C4-2B (cell line): ENCODE measurements at regions not wholly inside any gene's neighbourhood (a gene's known extent, or its start where the extent isn't known, plus 50 kb on each side); places are given as distances from the start of the nearest gene placed in this dataset.

Experiments
- CTCF ChIP-seq: fragments of 450-650 bp; conservative IDR thresholded peaks from 2 replicates; pipeline ENCODE4 v1.5.1; 2017; ENCODE audit warnings: mild to moderate bottlenecking
- ZFX ChIP-seq: fragments of 450-650 bp; IDR thresholded peaks from 2 replicates; pipeline ENCODE4 v1.6.1; 2017

- TF ChIP-seq CTCF, result no peak
- no peak for TF ChIP-seq ZFX
These were observed 255.2 kb upstream of the POU2AF2 start for GRCh38 chr11:110990311-110990710.
